ENCODE measurements at regions not wholly inside any gene's neighbourhood (a gene's known extent, or its start where the extent isn't known, plus 50 kb on each side); places are given as distances from the start of the nearest gene placed in this dataset.
A peak's percentile ranks its signal among the peaks of the same experiment; 100 is the strongest.
"Not testable (repeated sequence)": the region's sequence is repeated elsewhere in the genome, so short reads cannot be mapped to it uniquely, and the experiment has no call there.

- DNase-seq, result no peak
These were observed 55.2 kb downstream of the RPL22L1 start for GRCh38 chr3:170814822-170815221.

- DNase-seq, result no peak
These were observed 56.7 kb downstream of the RPL22L1 start for GRCh38 chr3:170813266-170813665.

- peak; percentile 71 for DNase-seq
These were observed 57.9 kb downstream of the RPL22L1 start for GRCh38 chr3:170811928-170812591.

- DNase-seq, result no peak
These were observed 58.5 kb downstream of the RPL22L1 start for GRCh38 chr3:170811515-170811914.

GRCh38 chr3:170809975-170810357 is 60.0 kb downstream of the RPL22L1 start:
- no peak for DNase-seq

GRCh38 chr3:170809007-170809974 is 60.7 kb downstream of the RPL22L1 start:
- peak; percentile 77 for DNase-seq

- no peak for DNase-seq
These were observed 62.0 kb downstream of the RPL22L1 start for GRCh38 chr3:170808041-170808440.

- DNase-seq, result no peak
These were observed 63.3 kb downstream of the RPL22L1 start for GRCh38 chr3:170806676-170807075.

- DNase-seq, result no peak
These were observed 63.9 kb downstream of the RPL22L1 start for GRCh38 chr3:170806141-170806540.

GRCh38 chr3:170805296-170805695 is 64.7 kb downstream of the RPL22L1 start:
- DNase-seq, result not testable (repeated sequence)

GRCh38 chr3:170804634-170805033 is 65.4 kb downstream of the RPL22L1 start:
- DNase-seq, result not testable (repeated sequence)

GRCh38 chr3:170804078-170804477 is 65.9 kb downstream of the RPL22L1 start:
- DNase-seq, result no peak

GRCh38 chr3:170802164-170803151 is 67.5 kb downstream of the RPL22L1 start:
- no peak for DNase-seq

GRCh38 chr3:170801597-170801996 is 68.4 kb downstream of the RPL22L1 start:
- no peak for DNase-seq

GRCh38 chr3:170800275-170800674 is 69.7 kb downstream of the RPL22L1 start:
- DNase-seq, result not testable (repeated sequence)

- DNase-seq, result no peak
These were observed 71.0 kb downstream of the RPL22L1 start for GRCh38 chr3:170799009-170799408.

GRCh38 chr3:170797685-170798084 is 72.3 kb downstream of the RPL22L1 start:
- no peak for DNase-seq

- DNase-seq, result no peak
These were observed 77.5 kb downstream of the RPL22L1 start for GRCh38 chr3:170792471-170792870.

- DNase-seq, result no peak
These were observed 79.3 kb downstream of the RPL22L1 start for GRCh38 chr3:170790647-170791046.

GRCh38 chr3:170787464-170787863 is 82.5 kb downstream of the RPL22L1 start:
- no peak for DNase-seq

GRCh38 chr3:170785454-170785853 is 84.5 kb downstream of the RPL22L1 start:
- DNase-seq, result no peak

- no peak for DNase-seq
These were observed 85.6 kb downstream of the RPL22L1 start for GRCh38 chr3:170784406-170784805.

GRCh38 chr3:170780955-170781354 is 89.0 kb downstream of the RPL22L1 start:
- DNase-seq, result no peak

All from COR-L47 (cell line).